ENCODE measurements at regions not wholly inside any gene's neighbourhood (a gene's known extent, or its start where the extent isn't known, plus 50 kb on each side); places are given as distances from the start of the nearest gene placed in this dataset.

GRCh38 chr2:19807866-19808265 is 93.9 kb downstream of the TTC32 start:
- no peak for DNase-seq

- no peak for DNase-seq
Observed at GRCh38 chr2:19807346-19807745, 94.4 kb downstream of the TTC32 start.

GRCh38 chr2:19806591-19806990 is 95.2 kb downstream of the TTC32 start:
- DNase-seq, result no peak

- no peak for DNase-seq
Observed at GRCh38 chr2:19806131-19806530, 95.7 kb downstream of the TTC32 start.

GRCh38 chr2:19805266-19805665 is 96.5 kb downstream of the TTC32 start:
- no peak for DNase-seq

- no peak for DNase-seq
Observed at GRCh38 chr2:19804639-19805260, 97.0 kb downstream of the TTC32 start.

GRCh38 chr2:19802086-19802841 is 99.5 kb downstream of the TTC32 start:
- DNase-seq, result no peak

- no peak for DNase-seq
Observed at GRCh38 chr2:19801367-19802080, 100.3 kb downstream of the TTC32 start.

GRCh38 chr2:19800796-19801195 is 101.0 kb downstream of the TTC32 start:
- DNase-seq, result no peak

- no peak for DNase-seq
Observed at GRCh38 chr2:19799881-19800780, 101.7 kb downstream of the TTC32 start.

GRCh38 chr2:19797871-19798270 is 103.9 kb downstream of the TTC32 start:
- no peak for DNase-seq

GRCh38 chr2:19797243-19797810 is 104.5 kb downstream of the TTC32 start:
- DNase-seq, result no peak

GRCh38 chr2:19796035-19796695 is 105.6 kb downstream of the TTC32 start:
- no peak for DNase-seq

GRCh38 chr2:19793132-19793750 is 108.5 kb downstream of the TTC32 start:
- no peak for DNase-seq

GRCh38 chr2:19790291-19790690 is 111.5 kb downstream of the TTC32 start:
- no peak for DNase-seq

- DNase-seq, result no peak
Observed at GRCh38 chr2:19787134-19787533, 114.6 kb downstream of the TTC32 start.

GRCh38 chr2:19786408-19787058 is 115.2 kb downstream of the TTC32 start:
- no peak for DNase-seq

GRCh38 chr2:19785867-19786266 is 115.9 kb downstream of the TTC32 start:
- DNase-seq, result no peak

GRCh38 chr2:19785447-19785846 is 116.3 kb downstream of the TTC32 start:
- DNase-seq, result no peak

GRCh38 chr2:19784456-19784855 is 117.3 kb downstream of the TTC32 start:
- DNase-seq, result no peak

- DNase-seq, result no peak
Observed at GRCh38 chr2:19783935-19784334, 117.8 kb downstream of the TTC32 start.
